ENCODE measurements at regions not wholly inside any gene's neighbourhood (a gene's known extent, or its start where the extent isn't known, plus 50 kb on each side); places are given as distances from the start of the nearest gene placed in this dataset.

DNA sequence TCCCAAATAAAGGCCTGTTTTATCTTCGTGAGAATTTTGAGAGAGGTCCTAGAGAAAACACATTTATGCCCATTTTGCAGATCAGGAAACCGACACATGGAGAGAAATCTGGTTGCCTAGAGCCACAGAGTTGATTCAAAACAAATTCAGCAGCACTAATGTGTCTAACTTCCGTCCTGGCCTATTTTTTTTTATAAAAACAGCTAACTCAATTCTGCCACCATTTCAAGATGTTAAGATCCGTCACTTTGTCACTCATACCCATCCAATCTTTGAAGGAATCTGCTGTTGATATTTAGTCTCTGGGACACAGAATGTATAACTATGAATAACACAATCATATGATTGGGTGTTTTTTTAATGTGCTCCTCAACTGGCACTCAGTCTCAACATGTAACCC, 611.1 kb upstream of the ARID1B start:
- TF ChIP-seq, protein P1, sequence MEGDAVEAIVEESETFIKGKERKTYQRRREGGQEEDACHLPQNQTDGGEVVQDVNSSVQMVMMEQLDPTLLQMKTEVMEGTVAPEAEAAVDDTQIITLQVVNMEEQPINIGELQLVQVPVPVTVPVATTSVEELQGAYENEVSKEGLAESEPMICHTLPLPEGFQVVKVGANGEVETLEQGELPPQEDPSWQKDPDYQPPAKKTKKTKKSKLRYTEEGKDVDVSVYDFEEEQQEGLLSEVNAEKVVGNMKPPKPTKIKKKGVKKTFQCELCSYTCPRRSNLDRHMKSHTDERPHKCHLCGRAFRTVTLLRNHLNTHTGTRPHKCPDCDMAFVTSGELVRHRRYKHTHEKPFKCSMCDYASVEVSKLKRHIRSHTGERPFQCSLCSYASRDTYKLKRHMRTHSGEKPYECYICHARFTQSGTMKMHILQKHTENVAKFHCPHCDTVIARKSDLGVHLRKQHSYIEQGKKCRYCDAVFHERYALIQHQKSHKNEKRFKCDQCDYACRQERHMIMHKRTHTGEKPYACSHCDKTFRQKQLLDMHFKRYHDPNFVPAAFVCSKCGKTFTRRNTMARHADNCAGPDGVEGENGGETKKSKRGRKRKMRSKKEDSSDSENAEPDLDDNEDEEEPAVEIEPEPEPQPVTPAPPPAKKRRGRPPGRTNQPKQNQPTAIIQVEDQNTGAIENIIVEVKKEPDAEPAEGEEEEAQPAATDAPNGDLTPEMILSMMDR (IDR thresholded peaks at IDR 0.05; ENCODE audit: control extremely low read depth, extremely low read depth, low read depth, missing control alignments) = no peak
- ChIA-PET CTCF (no interaction called here), POLR2A (no interaction called here)
- DNase-seq (ENCODE audit: extremely low spot score) = no peak

DNA sequence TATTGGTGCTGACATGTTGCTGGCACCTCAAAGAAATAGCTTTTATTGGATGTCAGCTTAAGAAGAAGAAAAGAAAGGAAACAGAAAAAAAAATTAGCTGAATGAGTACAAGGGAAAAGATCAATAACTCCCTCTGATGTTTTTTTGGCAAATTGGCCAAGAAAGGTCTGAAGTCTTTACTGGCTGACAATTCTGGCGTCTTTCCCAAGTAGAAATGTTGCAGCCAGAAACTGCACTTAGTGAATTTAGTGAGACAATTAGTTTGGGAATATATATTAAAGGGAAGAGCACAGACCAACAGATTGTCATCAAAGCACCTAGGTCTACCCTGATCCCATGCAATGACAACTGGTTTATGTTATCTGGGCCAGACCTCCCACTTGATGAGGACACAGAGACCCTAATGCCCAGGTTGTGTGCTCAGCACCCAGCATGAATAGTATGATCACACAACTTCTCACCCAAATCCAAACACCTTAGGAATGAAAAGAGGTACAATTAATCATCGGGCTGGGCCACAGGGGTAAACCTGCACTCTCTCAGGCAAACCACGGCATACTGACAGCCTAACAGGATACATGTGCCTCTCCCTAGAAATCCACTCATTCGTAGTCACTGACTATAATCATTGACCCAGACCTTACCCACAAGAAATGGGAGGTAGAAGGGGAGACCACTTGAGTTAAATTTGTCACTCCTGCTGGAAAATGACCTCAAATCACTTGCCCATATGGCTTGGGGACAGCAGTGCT, 612.3 kb upstream of the ARID1B start:
- TF ChIP-seq, protein P1 (IDR thresholded peaks at IDR 0.05; ENCODE audit: control extremely low read depth, extremely low read depth, low read depth, missing control alignments) = no peak
- POLR2A ChIA-PET = no interaction called here
- CTCF ChIA-PET = no interaction called here
- DNase-seq (ENCODE audit: extremely low spot score) = no peak

DNA sequence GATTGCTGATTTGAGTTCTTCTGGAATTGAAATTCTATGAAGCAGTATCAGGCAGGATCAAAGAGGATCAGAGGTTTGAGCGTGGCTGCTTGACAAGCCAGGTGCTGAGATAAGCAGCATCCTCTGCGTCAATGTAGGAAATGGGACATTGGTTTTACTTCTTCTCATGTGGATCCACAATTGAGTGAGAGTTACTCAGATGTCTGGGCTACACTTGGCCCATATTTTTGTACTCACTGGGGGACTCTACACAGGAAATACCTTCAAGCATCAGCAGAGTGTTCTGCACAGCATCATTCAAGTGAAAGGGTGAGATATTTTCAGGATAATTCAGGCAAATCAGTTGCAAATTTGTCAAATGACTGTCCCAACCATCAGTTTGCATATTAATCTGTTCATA, 613.9 kb upstream of the ARID1B start:
- ChIA-PET CTCF (interaction anchor here (1.0 kb wide), 1 partner anchor 10 kb away, joined by 3 read pairs; no protein-coding TSS in a partner anchor), POLR2A (no interaction called here)
- DNase-seq (ENCODE audit: extremely low spot score) = no peak
- TF ChIP-seq, protein P1 (IDR thresholded peaks at IDR 0.05; ENCODE audit: control extremely low read depth, extremely low read depth, low read depth, missing control alignments) = no peak

DNA sequence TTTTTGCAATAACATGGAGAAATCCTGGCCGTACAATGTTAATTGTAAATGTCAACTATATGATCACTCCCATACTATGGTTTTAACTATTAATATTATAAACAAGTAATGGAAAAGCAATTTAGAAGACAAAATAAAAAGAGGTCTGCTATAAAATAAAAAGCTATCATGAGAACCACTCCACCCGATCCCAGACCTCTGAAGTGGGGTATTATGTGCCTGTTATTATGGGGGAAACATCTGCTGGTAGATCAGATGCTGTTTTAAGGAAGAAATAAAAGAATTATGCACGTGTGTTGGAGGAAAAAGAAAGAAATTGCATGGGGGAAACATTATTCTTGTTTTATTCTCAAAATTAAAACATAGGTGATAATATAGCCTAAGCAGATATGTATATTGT, 615.7 kb upstream of the ARID1B start:
- CTCF ChIA-PET = interaction anchor here (1.1 kb wide), 1 partner anchor 22 kb away, joined by 3 read pairs; no protein-coding TSS in a partner anchor
- POLR2A ChIA-PET = no interaction called here
- DNase-seq (ENCODE audit: extremely low spot score) = no peak
- TF ChIP-seq, protein P1 (IDR thresholded peaks at IDR 0.05; ENCODE audit: control extremely low read depth, extremely low read depth, low read depth, missing control alignments) = no peak

DNA sequence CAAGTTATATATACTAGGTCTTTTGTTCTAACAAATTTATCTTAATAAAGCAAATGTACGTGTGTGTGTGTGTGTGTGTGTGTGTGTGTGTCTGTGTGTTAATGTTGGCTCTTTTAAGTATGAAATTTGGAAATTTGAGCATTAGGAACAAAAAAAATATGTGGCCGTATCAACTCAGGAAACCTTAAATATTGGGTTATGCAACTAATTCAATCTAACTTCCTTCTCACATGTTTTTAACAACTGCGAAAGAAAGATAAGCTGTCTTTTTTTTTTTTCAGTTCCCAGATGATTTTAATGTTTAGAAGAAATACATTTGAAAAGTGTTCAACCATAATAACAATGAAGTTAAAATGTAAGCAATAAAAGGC, 616.4 kb upstream of the ARID1B start:
- DNase-seq (ENCODE audit: extremely low spot score) = no peak
- TF ChIP-seq, protein P1 (IDR thresholded peaks at IDR 0.05; ENCODE audit: control extremely low read depth, extremely low read depth, low read depth, missing control alignments) = no peak
- CTCF ChIA-PET = interaction anchor here (1.1 to 1.2 kb wide), 2 partner anchors 22 to 23 kb away, joined by 3 read pairs; no protein-coding TSS in a partner anchor
- POLR2A ChIA-PET = no interaction called here

DNA sequence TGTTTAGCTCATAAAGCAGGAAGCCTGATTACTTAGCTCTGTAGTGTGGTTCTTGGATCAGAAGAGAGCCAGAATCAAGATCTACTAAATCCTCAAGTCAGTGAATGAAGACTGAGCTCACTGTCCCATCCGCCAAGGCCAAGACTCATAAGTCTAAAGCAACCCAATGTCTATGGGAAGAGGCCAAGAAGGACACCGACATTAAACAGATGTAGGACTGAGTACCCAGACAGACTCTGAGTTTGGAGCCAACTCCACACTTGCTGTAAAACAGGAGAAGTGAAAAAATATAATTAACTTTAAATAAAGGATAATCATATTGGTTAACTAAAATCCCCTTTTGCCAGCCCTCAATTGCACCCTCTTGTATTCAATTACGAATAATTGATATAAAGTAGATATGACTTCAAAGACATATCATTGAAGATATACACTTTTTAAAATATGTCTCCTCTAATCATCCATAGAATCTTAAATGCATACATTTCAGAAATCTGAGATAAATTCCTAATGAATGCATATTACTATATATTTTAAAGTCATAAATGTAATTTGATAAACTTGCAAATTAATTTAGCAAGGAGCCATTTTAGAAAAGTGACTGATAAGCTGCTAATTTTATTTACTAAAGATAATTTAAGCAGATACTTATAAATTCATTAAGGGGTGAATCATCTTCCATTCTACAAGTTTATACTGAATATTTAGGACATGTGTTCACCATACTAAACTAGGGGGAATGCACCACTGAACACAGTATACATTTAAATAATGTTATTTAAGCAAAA, 617.0 kb upstream of the ARID1B start:
- TF ChIP-seq, protein P1 (IDR thresholded peaks at IDR 0.05; ENCODE audit: control extremely low read depth, extremely low read depth, low read depth, missing control alignments) = no peak
- no peak for DNase-seq (ENCODE audit: extremely low spot score)
- CTCF ChIA-PET = interaction anchor here (1.1 to 1.2 kb wide), 2 partner anchors 22 to 24 kb away, joined by 3 read pairs; no protein-coding TSS in a partner anchor
- POLR2A ChIA-PET = no interaction called here

Data from GM10248 (cell line).